ENCODE measurements at regions not wholly inside any gene's neighbourhood (a gene's known extent, or its start where the extent isn't known, plus 50 kb on each side); places are given as distances from the start of the nearest gene placed in this dataset.

GRCh38 chr5:82855893-82856550 lies 221.2 kb downstream of the TMEM167A start:
- TF ChIP-seq SPI1 (IDR thresholded peaks at IDR 0.05; ENCODE audit: low read depth, low read length): no peak
- TF ChIP-seq POLR2A (IDR thresholded peaks at IDR 0.05; ENCODE audit: low read depth, low read length): no peak
